Naive thymus-derived CD4-positive, alpha-beta T cell (primary cell): ENCODE measurements at regions not wholly inside any gene's neighbourhood (a gene's known extent, or its start where the extent isn't known, plus 50 kb on each side); places are given as distances from the start of the nearest gene placed in this dataset.
A peak's percentile ranks its signal among the peaks of the same experiment; 100 is the strongest.

Experiments used
- ATAC-seq: fragments of 150-1000 bp; cut with Tn5 transposase; 2 replicates; pipeline ENCODE4 v1.10.0; 2021; ENCODE audit warnings: mild to moderate bottlenecking, moderate library complexity
- CTCF ChIA-PET: fragments of 350-600 bp; sonication (Branson Sonifier 250); formaldehyde crosslinking; loops from one replicate; lab custom pipeline; 2021; ENCODE audit warnings: antibody characterized with exemption; lab: Charles Lee
- POLR2A ChIA-PET: fragments of 350-600 bp; sonication (Branson Sonifier 250); formaldehyde crosslinking; loops from one replicate; lab custom pipeline; 2021; ENCODE audit warnings: antibody characterized with exemption, inconsistent platforms; lab: Charles Lee
- DNase-seq, 9 donors: peaks; one replicate each; pipeline versions ENCODE4 v3.0.0 to v3.0.0-alpha.2; 2020 to 2022; ENCODE audit warnings: mixed read lengths in 1 of 9
- H3K27ac ChIP-seq: one replicate; pipeline ENCODE4 v1.7.0; 2013; ENCODE audit warnings: mild to moderate bottlenecking, low read depth, low read length, moderate library complexity
- H3K27me3 ChIP-seq, 2 donors: one replicate each; pipeline ENCODE4 v1.7.0; 2013; ENCODE audit warnings: low read length in 2 of 2, mild to moderate bottlenecking in 2 of 2, moderate library complexity in 2 of 2; ENCODE audit not compliant: control insufficient read depth in 2 of 2, insufficient read depth in 2 of 2
- H3K36me3 ChIP-seq, 3 experiments: 1 replicate in 2 of 3; 2 replicates in 1 of 3; pipeline ENCODE4 v1.7.0; 2013; ENCODE audit warnings: low read length in 3 of 3, mild to moderate bottlenecking in 3 of 3, moderate library complexity in 1 of 3; ENCODE audit not compliant: insufficient read depth in 3 of 3, control insufficient read depth in 2 of 3
- H3K4me1 ChIP-seq, 2 donors: one replicate each; pipeline ENCODE4 v1.7.0; 2013; ENCODE audit warnings: low read length in 2 of 2, mild to moderate bottlenecking in 2 of 2, moderate library complexity in 1 of 2; ENCODE audit not compliant: control insufficient read depth in 2 of 2, insufficient read depth in 2 of 2
- H3K4me3 ChIP-seq: 2 replicates; pipeline ENCODE4 v1.7.0; 2013; ENCODE audit warnings: mild to moderate bottlenecking, low read length
- H3K9me3 ChIP-seq, 3 experiments: 1 replicate in 2 of 3; 2 replicates in 1 of 3; pipeline ENCODE4 v1.7.0; 2013; ENCODE audit warnings: low read length in 3 of 3; ENCODE audit not compliant: control insufficient read depth in 2 of 3
- H3K27ac Mint-ChIP-seq, 9 donors: one replicate each; pipeline ENCODE4 v1.8.0; 2020 to 2022; ENCODE audit warnings: mixed read lengths in 9 of 9, mild to moderate bottlenecking in 8 of 9, moderate library complexity in 5 of 9, inconsistent platforms in 2 of 9
- H3K27me3 Mint-ChIP-seq, 5 donors: one replicate each; pipeline ENCODE4 v1.8.0; 2021 to 2022; ENCODE audit warnings: mixed read lengths in 5 of 5, mild to moderate bottlenecking in 1 of 5
- H3K36me3 Mint-ChIP-seq, 5 donors: one replicate each; pipeline ENCODE4 v1.8.0; 2020 to 2022; ENCODE audit warnings: mixed read lengths in 5 of 5, mild to moderate bottlenecking in 3 of 5, inconsistent platforms in 1 of 5
- H3K4me1 Mint-ChIP-seq, 7 donors: one replicate each; pipeline ENCODE4 v1.8.0; 2020 to 2022; ENCODE audit warnings: mixed read lengths in 7 of 7, mild to moderate bottlenecking in 3 of 7, inconsistent platforms in 1 of 7
- H3K4me3 Mint-ChIP-seq, 10 donors: one replicate each; pipeline ENCODE4 v1.8.0; 2020 to 2022; ENCODE audit warnings: mild to moderate bottlenecking in 10 of 10, mixed read lengths in 10 of 10, moderate library complexity in 6 of 10, inconsistent platforms in 2 of 10
- H3K9me3 Mint-ChIP-seq, 11 donors: one replicate each; pipeline ENCODE4 v1.8.0; 2020 to 2022; ENCODE audit warnings: mixed read lengths in 11 of 11, mild to moderate bottlenecking in 4 of 11, inconsistent platforms in 1 of 11, moderate library complexity in 1 of 11
- intact Hi-C, 2 donors: fragments of 100-400 bp; cut with micrococcal nuclease; formaldehyde crosslinking; loops; one replicate each; pipeline ENCODE4 v1.15.1; 2023

GRCh38 chr10:117889664-117890063 is 157.1 kb downstream of the RAB11FIP2 start:
- Histone ChIP-seq H3K4me1 (no peaks in the 10 kb centered on the region), H3K9me3 (no peaks in the 10 kb centered on the region), H3K36me3 (no peaks in the 10 kb centered on the region), H3K27ac (no peak overlapping the region), H3K27me3 (no peaks in the 10 kb centered on the region), H3K4me3 (no peak overlapping the region)
- POLR2A ChIA-PET, result no interaction called here
- peaks cover 4 to 37% (median 21%) of the 10 kb centered on the region in 5 donors for H3K27me3 Mint-ChIP-seq
- peaks cover 0 to 4% (median 0%) of the 10 kb centered on the region in 11 donors for H3K9me3 Mint-ChIP-seq
- H3K36me3 Mint-ChIP-seq, result no peaks in the 10 kb centered on the region
- no peak overlapping the region for H3K4me3 Mint-ChIP-seq
- intact Hi-C loops, result no loop called here
- no peak for DNase-seq
- H3K4me1 Mint-ChIP-seq, result peaks cover 0 to 8% (median 6%) of the 10 kb centered on the region in 7 donors
- CTCF ChIA-PET, result no interaction called here
- no peak overlapping the region for H3K27ac Mint-ChIP-seq
- ATAC-seq, result no peak

- peaks cover 0 to 11% (median 5%) of the 10 kb centered on the region in 11 donors for H3K9me3 Mint-ChIP-seq
- no peak overlapping the region for H3K4me3 Mint-ChIP-seq
- no peak for ATAC-seq
Observed at GRCh38 chr10:117892681-117893220, 154.0 kb downstream of the RAB11FIP2 start.

GRCh38 chr10:117894339-117894738 is 152.4 kb downstream of the RAB11FIP2 start:
- no peaks in the 10 kb centered on the region for H3K9me3 ChIP-seq
- Mint-ChIP-seq H3K27me3 (peaks cover 0 to 20% (median 15%) of the 10 kb centered on the region in 5 donors), H3K36me3 (no peaks in the 10 kb centered on the region), H3K9me3 (peaks cover 0 to 11% (median 5%) of the 10 kb centered on the region in 11 donors), H3K4me1 (peaks cover 0 to 8% (median 8%) of the 10 kb centered on the region in 7 donors), H3K4me3 (no peak overlapping the region), H3K27ac (no peak overlapping the region)
- ChIA-PET POLR2A (no interaction called here), CTCF (no interaction called here)
- H3K36me3 ChIP-seq, result no peaks in the 10 kb centered on the region
- ATAC-seq (no peak), DNase-seq (no peak)
- no peak overlapping the region for H3K27ac ChIP-seq
- no peaks in the 10 kb centered on the region for H3K27me3 ChIP-seq
- intact Hi-C loops, result no loop called here
- no peak overlapping the region for H3K4me3 ChIP-seq
- no peaks in the 10 kb centered on the region for H3K4me1 ChIP-seq

More at GRCh38 chr10:117892681-117893220, 154.0 kb downstream of the RAB11FIP2 start:
- ChIA-PET CTCF (no interaction called here), POLR2A (no interaction called here)
- Histone ChIP-seq H3K27me3 (no peaks in the 10 kb centered on the region), H3K36me3 (no peaks in the 10 kb centered on the region), H3K27ac (no peak overlapping the region), H3K4me3 (no peak overlapping the region), H3K4me1 (no peaks in the 10 kb centered on the region), H3K9me3 (no peaks in the 10 kb centered on the region)
- intact Hi-C loops, result no loop called here
- H3K4me1 Mint-ChIP-seq, result peaks cover 0 to 8% (median 8%) of the 10 kb centered on the region in 7 donors
- DNase-seq, result no peak
- peaks cover 2 to 22% (median 15%) of the 10 kb centered on the region in 5 donors for H3K27me3 Mint-ChIP-seq
- H3K27ac Mint-ChIP-seq, result peak overlapping the region in 1 of 9 donors; percentile 39
- H3K36me3 Mint-ChIP-seq, result no peaks in the 10 kb centered on the region

GRCh38 chr10:117896517-117896916 is 150.2 kb downstream of the RAB11FIP2 start:
- peaks cover 0 to 11% (median 5%) of the 10 kb centered on the region in 11 donors for H3K9me3 Mint-ChIP-seq
- H3K4me3 ChIP-seq, result no peak overlapping the region
- H3K4me1 ChIP-seq, result no peaks in the 10 kb centered on the region
- no peak overlapping the region for H3K27ac Mint-ChIP-seq
- ChIA-PET CTCF (no interaction called here), POLR2A (no interaction called here)
- H3K4me1 Mint-ChIP-seq, result peaks cover 0 to 9% (median 8%) of the 10 kb centered on the region in 7 donors
- H3K9me3 ChIP-seq, result no peaks in the 10 kb centered on the region
- ATAC-seq (no peak), DNase-seq (no peak)
- no peaks in the 10 kb centered on the region for H3K27me3 ChIP-seq
- H3K36me3 ChIP-seq, result no peaks in the 10 kb centered on the region
- H3K4me3 Mint-ChIP-seq, result no peak overlapping the region
- intact Hi-C loops, result no loop called here
- H3K27me3 Mint-ChIP-seq, result peaks cover 2 to 23% (median 14%) of the 10 kb centered on the region in 5 donors
- H3K27ac ChIP-seq, result no peak overlapping the region
- no peaks in the 10 kb centered on the region for H3K36me3 Mint-ChIP-seq

GRCh38 chr10:117899181-117899683 is 147.5 kb downstream of the RAB11FIP2 start:
- DNase-seq, result no peak
- Mint-ChIP-seq H3K4me1 (peaks cover 0 to 3% (median 0%) of the 10 kb centered on the region in 7 donors), H3K27me3 (peaks cover 10 to 37% (median 22%) of the 10 kb centered on the region in 5 donors), H3K36me3 (no peaks in the 10 kb centered on the region), H3K4me3 (no peak overlapping the region), H3K27ac (no peak overlapping the region), H3K9me3 (peaks cover 0 to 11% (median 4%) of the 10 kb centered on the region in 11 donors)
- no peak for ATAC-seq
- intact Hi-C loops, result no loop called here
- CTCF ChIA-PET, result no interaction called here
- no peak overlapping the region for H3K4me3 ChIP-seq
- no peaks in the 10 kb centered on the region for H3K27me3 ChIP-seq
- H3K9me3 ChIP-seq, result no peaks in the 10 kb centered on the region
- H3K27ac ChIP-seq, result no peak overlapping the region
- no peaks in the 10 kb centered on the region for H3K4me1 ChIP-seq
- no peaks in the 10 kb centered on the region for H3K36me3 ChIP-seq
- POLR2A ChIA-PET, result no interaction called here

- peaks cover 0 to 12% (median 4%) of the 10 kb centered on the region in 11 donors for H3K9me3 Mint-ChIP-seq
- DNase-seq (no peak), ATAC-seq (no peak)
- no peaks in the 10 kb centered on the region for H3K9me3 ChIP-seq
- ChIA-PET CTCF (no interaction called here), POLR2A (no interaction called here)
- H3K4me3 ChIP-seq, result no peak overlapping the region
- intact Hi-C loops, result no loop called here
- peaks cover 7 to 43% (median 29%) of the 10 kb centered on the region in 5 donors for H3K27me3 Mint-ChIP-seq
- H3K27me3 ChIP-seq, result no peaks in the 10 kb centered on the region
- no peaks in the 10 kb centered on the region for H3K36me3 ChIP-seq
- peaks cover 0 to 3% (median 0%) of the 10 kb centered on the region in 7 donors for H3K4me1 Mint-ChIP-seq
- no peak overlapping the region for H3K4me3 Mint-ChIP-seq
- H3K27ac ChIP-seq, result no peak overlapping the region
- H3K27ac Mint-ChIP-seq, result no peak overlapping the region
- no peaks in the 10 kb centered on the region for H3K4me1 ChIP-seq
- peaks cover 0 to 3% (median 0%) of the 10 kb centered on the region in 5 donors for H3K36me3 Mint-ChIP-seq
Observed at GRCh38 chr10:117900280-117900679, 146.5 kb downstream of the RAB11FIP2 start.

- H3K4me3 ChIP-seq, result no peak overlapping the region
- peaks cover 0 to 3% (median 0%) of the 10 kb centered on the region in 5 donors for H3K36me3 Mint-ChIP-seq
- H3K27ac ChIP-seq, result no peak overlapping the region
- H3K4me1 Mint-ChIP-seq, result peaks cover 0 to 2% (median 0%) of the 10 kb centered on the region in 7 donors
- ChIA-PET CTCF (no interaction called here), POLR2A (no interaction called here)
- no peaks in the 10 kb centered on the region for H3K27me3 ChIP-seq
- H3K4me3 Mint-ChIP-seq, result no peak overlapping the region
- no peak overlapping the region for H3K27ac Mint-ChIP-seq
- peaks cover 0 to 4% (median 0%) of the 10 kb centered on the region in 11 donors for H3K9me3 Mint-ChIP-seq
- H3K36me3 ChIP-seq, result no peaks in the 10 kb centered on the region
- ATAC-seq (no peak), DNase-seq (no peak)
- peaks cover 14 to 41% (median 34%) of the 10 kb centered on the region in 5 donors for H3K27me3 Mint-ChIP-seq
- intact Hi-C loops, result no loop called here
- H3K9me3 ChIP-seq, result no peaks in the 10 kb centered on the region
- no peaks in the 10 kb centered on the region for H3K4me1 ChIP-seq
Observed at GRCh38 chr10:117903854-117904253, 142.9 kb downstream of the RAB11FIP2 start.
